D341Med (cell line): ENCODE measurements at regions not wholly inside any gene's neighbourhood (a gene's known extent, or its start where the extent isn't known, plus 50 kb on each side); places are given as distances from the start of the nearest gene placed in this dataset.
"Not testable (repeated sequence)": the region's sequence is repeated elsewhere in the genome, so short reads cannot be mapped to it uniquely, and the experiment has no call there.

Experiments
- DNase-seq: peaks from one replicate; pipeline ENCODE4 v3.0.0; 2012; ENCODE audit warnings: low spot score

- DNase-seq = no peak
Measured at GRCh38 chr6:14758421-14759081, 487.3 kb upstream of the JARID2 start.

- no peak for DNase-seq
Measured at GRCh38 chr6:14759976-14760672, 485.7 kb upstream of the JARID2 start.

DNA sequence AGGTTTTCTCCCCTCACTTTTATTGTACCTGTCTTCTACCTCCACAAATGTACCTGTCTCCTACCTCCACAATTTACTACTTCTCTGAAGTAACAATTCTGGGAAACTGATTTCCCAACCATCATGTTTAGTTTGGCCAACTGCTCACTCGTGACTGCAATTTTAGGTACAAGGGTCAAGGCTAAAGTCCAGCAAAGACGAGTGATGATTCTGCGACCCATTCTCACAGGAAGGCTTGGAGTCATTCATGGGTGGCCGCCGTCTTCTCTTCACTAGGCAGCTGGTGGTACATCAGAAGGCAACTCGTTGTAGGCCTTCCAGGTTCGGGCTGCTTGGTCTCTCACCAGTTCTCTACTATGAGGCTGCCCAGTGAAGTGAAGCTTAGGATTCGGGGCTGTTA, 483.8 kb upstream of the JARID2 start:
- no peak for DNase-seq

GRCh38 chr6:14763139-14763538, 482.7 kb upstream of the JARID2 start:
- DNase-seq = no peak

GRCh38 chr6:14763616-14764015, 482.3 kb upstream of the JARID2 start:
- DNase-seq = no peak

DNA sequence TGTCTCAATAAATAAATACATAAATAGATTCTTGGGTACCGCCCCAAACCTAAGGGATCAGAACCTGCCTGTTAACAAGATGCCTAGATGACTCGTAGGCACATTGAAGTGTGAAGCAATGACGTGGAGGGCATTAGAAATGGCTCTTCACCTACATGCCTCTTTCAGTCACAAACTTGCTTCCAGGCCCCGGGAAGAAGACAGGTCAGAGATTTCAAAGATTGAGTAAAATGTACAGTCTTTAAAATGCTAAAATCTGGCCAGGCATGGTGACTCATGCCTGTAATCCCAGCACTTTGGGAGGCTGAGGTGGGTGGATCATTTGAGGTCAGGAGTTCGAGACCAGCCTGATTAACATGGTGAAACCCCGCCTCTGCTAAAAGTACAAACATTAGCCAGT, 480.8 kb upstream of the JARID2 start:
- no peak for DNase-seq

DNA sequence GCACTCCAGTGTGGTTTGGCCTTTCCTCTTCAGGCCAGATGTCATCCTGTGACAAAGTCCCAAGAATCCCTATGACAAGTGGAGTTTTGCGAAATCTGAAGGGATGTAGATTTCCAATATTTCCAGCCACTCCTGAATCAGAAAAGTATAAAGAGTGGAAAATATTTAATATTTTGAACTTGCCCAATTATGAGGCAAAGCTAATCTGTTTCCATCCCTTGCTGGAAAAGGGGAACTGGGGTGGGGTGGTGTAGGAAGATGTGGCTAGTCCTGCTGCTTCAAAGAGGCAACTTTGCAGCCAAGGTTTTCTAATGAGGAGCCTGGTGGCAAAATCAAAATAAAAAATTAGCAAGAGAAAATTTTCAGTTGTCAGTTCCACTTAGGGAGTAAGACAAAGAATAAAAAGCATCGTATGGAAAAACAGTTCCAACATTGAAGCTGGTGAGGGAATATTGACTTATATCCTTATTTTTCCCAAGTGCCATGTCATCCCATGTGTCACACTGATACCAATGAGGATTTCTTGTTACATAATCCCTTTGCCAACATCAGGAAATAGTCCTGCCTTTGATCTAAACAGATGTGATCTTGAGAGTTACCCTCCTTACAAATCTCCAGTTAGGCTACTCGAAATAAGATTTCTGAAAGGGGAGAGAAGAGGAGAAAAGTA, 480.0 kb upstream of the JARID2 start:
- no peak for DNase-seq

DNA sequence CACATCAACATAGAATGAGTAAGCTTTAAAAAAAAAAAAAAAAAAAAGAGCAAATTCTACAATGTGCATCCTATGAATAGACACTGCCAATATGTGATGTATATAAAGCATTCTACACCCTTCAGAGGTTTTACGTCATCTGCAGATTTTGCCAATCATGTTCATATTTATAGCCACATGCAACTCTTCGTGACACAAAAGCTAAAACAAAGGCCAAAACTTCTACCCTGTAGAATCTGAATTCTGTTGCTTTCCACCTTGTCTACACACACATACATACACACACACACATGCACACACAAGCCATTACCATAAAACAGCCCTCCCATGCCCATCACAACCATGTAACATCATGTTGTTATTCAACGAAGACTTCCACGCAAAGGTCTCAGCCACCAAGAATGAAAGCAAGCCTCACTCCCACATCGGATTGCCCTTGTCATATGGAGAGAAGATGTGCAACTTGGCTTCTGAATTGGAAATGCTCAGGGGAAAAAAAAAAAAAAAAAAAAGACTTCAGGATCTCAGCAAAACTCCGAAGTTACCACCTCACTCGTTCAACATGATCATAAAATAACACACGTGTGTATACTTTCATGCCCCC, 479.4 kb upstream of the JARID2 start:
- DNase-seq = no peak

DNA sequence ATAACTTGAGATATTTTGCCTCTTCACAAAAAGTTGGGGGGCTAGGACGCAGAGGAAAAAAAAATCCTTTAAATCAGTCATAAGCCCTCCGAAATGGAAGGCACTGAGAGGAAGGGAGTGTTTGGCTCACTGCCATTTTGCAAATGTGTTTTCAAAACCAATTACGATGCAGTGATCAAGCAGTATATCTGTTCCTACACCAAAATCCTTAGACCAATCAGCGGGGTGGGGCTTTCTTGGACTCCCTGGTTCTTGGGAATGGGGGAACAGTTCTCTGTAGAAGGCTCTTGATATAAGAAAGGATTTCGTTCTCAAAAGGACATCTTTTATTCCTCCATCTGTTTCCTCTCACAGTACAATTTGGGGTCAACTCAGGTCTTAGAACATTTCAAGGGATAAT, 478.6 kb upstream of the JARID2 start:
- no peak for DNase-seq

DNA sequence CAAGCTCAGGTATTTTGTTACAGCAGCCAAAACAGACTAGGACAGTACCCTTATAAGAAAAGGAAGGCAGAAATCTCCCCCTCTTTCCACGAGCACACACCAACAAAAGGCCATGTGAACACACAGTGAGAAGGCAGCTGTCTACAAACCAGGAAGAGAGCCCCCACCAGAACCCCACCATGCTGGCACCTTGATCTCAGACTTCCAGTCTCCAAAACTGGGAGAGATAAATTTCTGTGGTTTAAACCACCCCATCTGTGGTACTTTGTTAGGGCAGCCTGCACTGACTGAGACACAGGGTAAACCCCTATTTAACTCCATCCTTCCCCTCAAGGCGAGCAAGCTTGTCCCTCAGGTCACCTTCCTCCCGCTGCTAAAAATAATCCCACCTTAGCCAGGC, 475.8 kb upstream of the JARID2 start:
- DNase-seq = no peak

DNA sequence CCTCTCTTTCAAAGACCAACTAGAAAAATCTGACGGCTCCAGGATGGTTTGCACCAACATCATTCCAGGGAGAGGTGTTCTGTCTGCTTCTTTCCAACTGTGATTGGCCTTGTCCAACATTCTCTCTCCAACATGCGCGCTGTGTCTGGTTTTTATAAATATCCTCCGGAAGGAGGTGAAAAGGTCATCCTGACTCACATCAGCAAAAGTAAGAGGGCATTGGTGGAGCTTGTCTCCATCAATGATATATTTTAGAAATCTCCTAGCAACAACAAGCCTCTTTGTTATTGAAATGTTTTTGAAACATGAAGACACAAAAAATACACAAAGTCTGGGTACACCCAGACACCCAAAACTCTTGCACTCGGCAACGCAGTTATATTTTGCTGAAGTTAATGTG, 475.3 kb upstream of the JARID2 start:
- DNase-seq = no peak

DNA sequence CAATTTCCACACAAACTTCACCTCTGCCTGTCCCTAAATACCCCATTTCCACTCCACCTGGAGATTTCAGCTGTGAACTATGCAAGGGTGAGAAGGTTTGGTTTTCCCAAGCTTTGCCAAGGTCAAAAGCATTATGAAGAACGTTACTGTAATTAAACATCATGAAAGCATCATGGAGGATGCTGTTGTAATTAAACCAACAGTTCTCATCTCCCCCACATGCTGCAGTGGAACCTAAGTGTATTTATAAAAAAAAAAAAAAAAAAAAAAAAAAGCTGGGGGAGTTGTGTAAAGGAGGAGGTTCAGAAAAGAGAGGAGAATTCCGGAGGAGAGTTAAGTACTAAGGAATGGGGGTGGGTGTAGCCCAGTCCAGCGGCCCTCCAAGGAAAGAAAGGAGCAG, 474.9 kb upstream of the JARID2 start:
- no peak for DNase-seq

DNA sequence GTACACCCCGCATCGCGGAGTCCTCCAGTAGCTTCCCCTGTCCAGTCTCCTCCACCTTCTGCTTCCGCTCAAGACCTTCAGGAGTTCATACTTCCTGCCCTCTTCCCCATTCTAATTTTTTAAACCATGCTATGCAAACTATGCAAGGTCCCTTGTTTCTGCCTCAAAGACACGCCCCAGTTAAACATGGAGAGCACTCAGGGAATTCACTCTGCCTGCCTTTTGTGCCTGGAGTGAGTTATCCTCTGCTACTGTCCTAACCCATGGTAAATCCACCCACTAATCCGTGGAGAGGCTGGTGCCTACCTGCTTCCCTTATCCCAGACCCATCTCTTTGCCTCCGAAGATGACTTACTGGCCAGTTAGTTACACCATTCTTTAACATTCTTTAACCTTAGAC, 473.7 kb upstream of the JARID2 start:
- no peak for DNase-seq

DNA sequence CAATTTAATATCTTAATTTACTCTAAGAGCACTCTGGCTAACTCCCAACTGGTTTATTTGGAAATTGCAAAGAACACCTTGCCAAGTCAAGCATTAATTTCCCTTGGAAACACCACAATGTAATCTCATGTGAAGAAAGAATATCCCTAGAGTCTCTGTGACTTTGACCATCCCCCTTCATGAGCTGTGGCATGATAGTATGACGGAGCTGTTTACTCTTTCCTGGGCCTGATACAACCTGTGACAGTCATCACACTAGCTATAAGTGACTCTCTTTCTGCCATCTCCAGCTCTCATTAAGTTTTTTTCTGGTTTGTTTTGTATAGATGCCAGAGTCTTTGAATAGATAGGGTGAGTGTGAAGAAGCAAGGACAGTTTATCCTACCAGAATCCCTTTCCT, 470.3 kb upstream of the JARID2 start:
- DNase-seq = peak; percentile 65

DNA sequence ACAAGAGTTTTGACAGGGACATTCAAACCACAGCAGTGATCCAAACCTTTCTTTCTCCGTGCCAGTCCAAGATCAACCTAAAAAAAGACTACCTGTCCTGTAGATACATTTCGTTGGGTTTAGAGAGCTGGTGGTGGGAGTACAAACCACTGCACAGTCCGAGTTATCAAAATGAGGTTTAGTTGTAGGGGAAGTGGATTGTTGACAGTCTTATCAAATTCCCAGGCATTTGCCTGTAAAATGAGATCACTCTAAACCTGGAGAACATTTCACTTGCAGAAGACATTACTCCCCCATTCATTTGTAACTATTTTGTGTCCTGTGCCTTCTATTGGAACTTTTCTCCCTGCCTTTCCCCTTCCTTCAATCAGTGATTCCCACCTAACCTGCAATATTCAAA, 469.6 kb upstream of the JARID2 start:
- DNase-seq = no peak

DNA sequence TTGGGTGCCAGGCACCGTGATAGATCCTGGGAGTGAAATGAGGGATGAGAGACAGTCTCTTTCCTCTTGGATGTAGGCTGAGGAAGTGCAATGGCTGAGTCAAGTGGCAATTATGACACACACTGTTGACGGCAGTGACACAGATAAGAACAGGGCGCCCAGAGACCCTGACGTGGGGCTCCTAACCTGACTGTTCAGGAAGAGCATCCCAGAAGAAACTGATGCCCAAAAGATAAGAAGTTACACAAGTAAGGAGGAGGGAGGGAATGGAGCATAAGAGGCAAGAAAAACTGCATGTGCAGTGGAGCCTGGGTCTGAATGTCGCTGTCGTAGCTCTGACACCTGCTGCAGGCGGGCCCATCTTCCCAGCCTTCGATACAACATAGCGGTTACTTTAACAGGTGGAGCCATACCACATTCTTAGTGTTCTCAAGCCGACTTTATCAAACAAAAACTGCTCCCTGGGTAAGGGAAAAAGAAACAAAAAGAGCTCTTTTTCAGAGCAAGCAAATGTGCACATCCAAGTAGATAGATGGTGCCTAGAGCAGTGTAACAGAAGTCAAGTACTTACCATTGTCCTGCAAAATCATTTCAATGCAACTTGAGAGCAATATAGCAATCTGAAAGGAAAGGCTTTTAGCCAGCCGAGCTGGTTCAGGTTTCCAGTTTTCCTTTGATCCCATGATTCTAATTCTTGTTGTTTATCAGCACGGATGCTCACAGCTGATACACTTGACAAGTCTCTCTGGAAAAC, 463.9 kb upstream of the JARID2 start:
- no peak for DNase-seq

GRCh38 chr6:14782921-14783464, 462.9 kb upstream of the JARID2 start:
- DNase-seq = not testable (repeated sequence)

- DNase-seq = no peak
Measured at GRCh38 chr6:14783594-14783993, 462.3 kb upstream of the JARID2 start.

GRCh38 chr6:14784596-14785492, 461.0 kb upstream of the JARID2 start:
- no peak for DNase-seq

DNA sequence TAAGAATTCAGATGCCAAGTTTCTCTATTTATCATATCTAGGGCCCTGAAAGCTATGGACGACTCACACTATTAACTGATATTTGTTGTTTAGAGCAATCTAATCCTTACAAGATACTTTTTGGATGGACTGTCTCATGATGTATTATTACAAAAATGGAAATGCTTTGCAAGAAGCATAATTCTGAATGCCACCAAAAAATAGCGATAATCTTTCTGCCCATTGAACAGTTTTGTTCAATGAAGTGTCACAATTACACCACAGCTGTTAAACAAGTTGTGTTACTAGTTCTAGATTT, 460.4 kb upstream of the JARID2 start:
- DNase-seq = no peak

- no peak for DNase-seq
Measured at GRCh38 chr6:14786008-14786407, 459.9 kb upstream of the JARID2 start.
